ENCODE measurements at regions not wholly inside any gene's neighbourhood (a gene's known extent, or its start where the extent isn't known, plus 50 kb on each side); places are given as distances from the start of the nearest gene placed in this dataset.

DNA sequence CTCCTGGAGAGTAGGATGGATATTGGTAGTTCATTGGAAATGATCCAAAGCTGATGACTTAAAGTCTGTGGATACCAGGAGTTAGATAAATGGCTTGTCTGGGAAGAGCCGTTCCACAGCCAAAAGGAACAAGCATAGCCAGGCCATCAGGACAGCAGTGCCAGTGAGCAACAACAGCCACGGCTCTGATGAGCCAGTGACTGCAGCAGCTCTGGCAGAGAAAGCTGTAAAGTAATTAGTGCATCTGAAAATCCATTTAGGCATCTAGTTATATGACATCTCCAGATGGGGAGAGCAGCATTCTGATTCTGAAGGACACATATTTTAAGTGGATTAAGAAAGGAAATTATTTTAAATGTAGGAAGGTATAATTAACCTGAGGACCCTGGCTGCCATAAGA is 256.2 kb upstream of the PLXNA2 start:
- Histone ChIP-seq H3K9me3 (ENCODE audit: control insufficient read depth, insufficient read depth, low read depth, low read length) (no peaks in the 10 kb centered on the region), H3K4me3 (ENCODE audit: low read depth in 2 of 2, low read length in 2 of 2) (no peak overlapping the region), H3K27ac (ENCODE audit: low read length) (no peak overlapping the region), H3K36me3 (ENCODE audit: control insufficient read depth, insufficient read depth, low read length) (no peaks in the 10 kb centered on the region), H3K27me3 (ENCODE audit: control insufficient read depth, insufficient read depth, low read length) (no peaks in the 10 kb centered on the region), H3K4me1 (ENCODE audit: control insufficient read depth, insufficient read depth, low read length) (no peaks in the 10 kb centered on the region)
- ChIA-PET POLR2A (no interaction called here), CTCF (no interaction called here)
- in situ Hi-C loops (cut with HindIII; ENCODE audit: low pct_unique_long_range_greater_than_20kb, low sequenced_read_pairs) (no loop called here), intact Hi-C loops (cut with micrococcal nuclease; ENCODE audit: unreplicated experiment) (no loop called here)
- no TSS peak for BruUV-seq (replicated peaks)
- ATAC-seq (no peak), DNase-seq (ENCODE audit: low read depth, low spot score) (no peak)
- no peak for TF ChIP-seq POLR2AphosphoS5 (IDR thresholded peaks at IDR 0.05; ENCODE audit: low read depth, low read length)
- TF ChIP-seq TCF7L2 (IDR thresholded peaks at IDR 0.05; ENCODE audit: low read depth, low read length): no peak
- TF ChIP-seq, protein P1, sequence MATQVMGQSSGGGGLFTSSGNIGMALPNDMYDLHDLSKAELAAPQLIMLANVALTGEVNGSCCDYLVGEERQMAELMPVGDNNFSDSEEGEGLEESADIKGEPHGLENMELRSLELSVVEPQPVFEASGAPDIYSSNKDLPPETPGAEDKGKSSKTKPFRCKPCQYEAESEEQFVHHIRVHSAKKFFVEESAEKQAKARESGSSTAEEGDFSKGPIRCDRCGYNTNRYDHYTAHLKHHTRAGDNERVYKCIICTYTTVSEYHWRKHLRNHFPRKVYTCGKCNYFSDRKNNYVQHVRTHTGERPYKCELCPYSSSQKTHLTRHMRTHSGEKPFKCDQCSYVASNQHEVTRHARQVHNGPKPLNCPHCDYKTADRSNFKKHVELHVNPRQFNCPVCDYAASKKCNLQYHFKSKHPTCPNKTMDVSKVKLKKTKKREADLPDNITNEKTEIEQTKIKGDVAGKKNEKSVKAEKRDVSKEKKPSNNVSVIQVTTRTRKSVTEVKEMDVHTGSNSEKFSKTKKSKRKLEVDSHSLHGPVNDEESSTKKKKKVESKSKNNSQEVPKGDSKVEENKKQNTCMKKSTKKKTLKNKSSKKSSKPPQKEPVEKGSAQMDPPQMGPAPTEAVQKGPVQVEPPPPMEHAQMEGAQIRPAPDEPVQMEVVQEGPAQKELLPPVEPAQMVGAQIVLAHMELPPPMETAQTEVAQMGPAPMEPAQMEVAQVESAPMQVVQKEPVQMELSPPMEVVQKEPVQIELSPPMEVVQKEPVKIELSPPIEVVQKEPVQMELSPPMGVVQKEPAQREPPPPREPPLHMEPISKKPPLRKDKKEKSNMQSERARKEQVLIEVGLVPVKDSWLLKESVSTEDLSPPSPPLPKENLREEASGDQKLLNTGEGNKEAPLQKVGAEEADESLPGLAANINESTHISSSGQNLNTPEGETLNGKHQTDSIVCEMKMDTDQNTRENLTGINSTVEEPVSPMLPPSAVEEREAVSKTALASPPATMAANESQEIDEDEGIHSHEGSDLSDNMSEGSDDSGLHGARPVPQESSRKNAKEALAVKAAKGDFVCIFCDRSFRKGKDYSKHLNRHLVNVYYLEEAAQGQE (IDR thresholded peaks at IDR 0.05; ENCODE audit: insufficient read depth in 1 of 2, low read depth in 2 of 2, low read length in 1 of 2): no peak
- TF ChIP-seq SIN3A (IDR thresholded peaks at IDR 0.05; ENCODE audit: borderline replicate concordance, insufficient read depth, low read depth, low read length): no peak
- TF ChIP-seq, protein P2, sequence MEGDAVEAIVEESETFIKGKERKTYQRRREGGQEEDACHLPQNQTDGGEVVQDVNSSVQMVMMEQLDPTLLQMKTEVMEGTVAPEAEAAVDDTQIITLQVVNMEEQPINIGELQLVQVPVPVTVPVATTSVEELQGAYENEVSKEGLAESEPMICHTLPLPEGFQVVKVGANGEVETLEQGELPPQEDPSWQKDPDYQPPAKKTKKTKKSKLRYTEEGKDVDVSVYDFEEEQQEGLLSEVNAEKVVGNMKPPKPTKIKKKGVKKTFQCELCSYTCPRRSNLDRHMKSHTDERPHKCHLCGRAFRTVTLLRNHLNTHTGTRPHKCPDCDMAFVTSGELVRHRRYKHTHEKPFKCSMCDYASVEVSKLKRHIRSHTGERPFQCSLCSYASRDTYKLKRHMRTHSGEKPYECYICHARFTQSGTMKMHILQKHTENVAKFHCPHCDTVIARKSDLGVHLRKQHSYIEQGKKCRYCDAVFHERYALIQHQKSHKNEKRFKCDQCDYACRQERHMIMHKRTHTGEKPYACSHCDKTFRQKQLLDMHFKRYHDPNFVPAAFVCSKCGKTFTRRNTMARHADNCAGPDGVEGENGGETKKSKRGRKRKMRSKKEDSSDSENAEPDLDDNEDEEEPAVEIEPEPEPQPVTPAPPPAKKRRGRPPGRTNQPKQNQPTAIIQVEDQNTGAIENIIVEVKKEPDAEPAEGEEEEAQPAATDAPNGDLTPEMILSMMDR (IDR thresholded peaks at IDR 0.05): no peak

DNA sequence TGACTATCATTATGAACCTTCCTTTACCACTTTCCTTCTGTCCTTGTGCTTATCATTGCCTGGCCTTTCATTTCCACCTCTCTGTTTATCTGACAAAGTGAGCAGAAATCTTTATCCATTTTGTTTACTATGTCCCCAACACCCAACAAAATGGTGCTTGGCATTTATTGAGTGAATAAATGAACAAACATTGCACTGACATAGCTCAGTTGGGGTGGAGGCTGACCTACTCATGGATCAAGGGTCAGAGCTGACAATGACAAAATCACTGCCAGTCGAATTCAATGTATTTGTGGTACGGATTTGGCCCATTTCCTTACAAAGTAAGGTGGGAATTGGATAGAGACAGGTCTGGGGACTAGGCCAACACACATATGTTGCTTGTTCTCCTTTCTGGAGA is 257.4 kb upstream of the PLXNA2 start:
- ChIA-PET POLR2A (no interaction called here), CTCF (no interaction called here)
- TF ChIP-seq SIN3A (IDR thresholded peaks at IDR 0.05; ENCODE audit: borderline replicate concordance, insufficient read depth, low read depth, low read length): no peak
- no peak for TF ChIP-seq POLR2AphosphoS5 (IDR thresholded peaks at IDR 0.05; ENCODE audit: low read depth, low read length)
- TF ChIP-seq, protein P2 (IDR thresholded peaks at IDR 0.05): no peak
- no peak for TF ChIP-seq TCF7L2 (IDR thresholded peaks at IDR 0.05; ENCODE audit: low read depth, low read length)
- TF ChIP-seq, protein P1 (IDR thresholded peaks at IDR 0.05; ENCODE audit: insufficient read depth in 1 of 2, low read depth in 2 of 2, low read length in 1 of 2): no peak
- BruUV-seq (replicated peaks): no TSS peak
- no peak overlapping the region for H3K4me3 ChIP-seq (ENCODE audit: low read depth in 2 of 2, low read length in 2 of 2)
- H3K27me3 ChIP-seq (ENCODE audit: control insufficient read depth, insufficient read depth, low read length): no peaks in the 10 kb centered on the region
- no peaks in the 10 kb centered on the region for H3K4me1 ChIP-seq (ENCODE audit: control insufficient read depth, insufficient read depth, low read length)
- H3K9me3 ChIP-seq (ENCODE audit: control insufficient read depth, insufficient read depth, low read depth, low read length): no peaks in the 10 kb centered on the region
- no peak for ATAC-seq
- DNase-seq (ENCODE audit: low read depth, low spot score): no peak
- intact Hi-C loops (cut with micrococcal nuclease; ENCODE audit: unreplicated experiment): no loop called here
- no peaks in the 10 kb centered on the region for H3K36me3 ChIP-seq (ENCODE audit: control insufficient read depth, insufficient read depth, low read length)
- H3K27ac ChIP-seq (ENCODE audit: low read length): no peak overlapping the region
- in situ Hi-C loops (cut with HindIII; ENCODE audit: low pct_unique_long_range_greater_than_20kb, low sequenced_read_pairs): no loop called here
